Activated B cell treated with CpG ODN at 0.5 μM for 24 hours (primary cell): ENCODE measurements at regions not wholly inside any gene's neighbourhood (a gene's known extent, or its start where the extent isn't known, plus 50 kb on each side); places are given as distances from the start of the nearest gene placed in this dataset.

Experiments
- ATAC-seq: fragments of 200-7000 bp; cut with Tn5 transposase; one replicate; pipeline ENCODE4 v1.10.0; 2021; ENCODE audit warnings: low read depth, mild to moderate bottlenecking, moderate library complexity
- CTCF ChIA-PET: fragments of 350-600 bp; sonication (Branson Sonifier 250); formaldehyde crosslinking; loops from one replicate; lab custom pipeline; 2021; ENCODE audit warnings: antibody characterized with exemption; lab: Charles Lee
- POLR2A ChIA-PET: fragments of 350-600 bp; sonication (Branson Sonifier 250); formaldehyde crosslinking; loops from one replicate; lab custom pipeline; 2021; ENCODE audit warnings: antibody characterized with exemption; lab: Charles Lee
- DNase-seq: peaks from one replicate; pipeline ENCODE4 v3.0.0; 2022
- H3K27ac Mint-ChIP-seq: one replicate; pipeline ENCODE4 v1.8.0; 2020; ENCODE audit warnings: mixed read lengths
- H3K27me3 Mint-ChIP-seq: one replicate; pipeline ENCODE4 v1.8.0; 2021; ENCODE audit warnings: mixed read lengths
- H3K36me3 Mint-ChIP-seq: one replicate; pipeline ENCODE4 v1.8.0; 2021; ENCODE audit warnings: low read depth, mixed read lengths
- H3K4me1 Mint-ChIP-seq: one replicate; pipeline ENCODE4 v1.8.0; 2021; ENCODE audit warnings: mixed read lengths
- H3K4me3 Mint-ChIP-seq: one replicate; pipeline ENCODE4 v1.8.0; 2020; ENCODE audit warnings: mild to moderate bottlenecking, mixed read lengths
- H3K9me3 Mint-ChIP-seq: one replicate; pipeline ENCODE4 v1.8.0; 2020; ENCODE audit warnings: mixed read lengths
- intact Hi-C: fragments of 100-400 bp; cut with micrococcal nuclease; formaldehyde crosslinking; loops from one replicate; pipeline ENCODE4 v1.15.1; 2024
- TF ChIP-seq, protein P1 (sequence below): fragments of 200-600 bp; IDR thresholded peaks from one replicate; pipeline ENCODE4 v1.8.0; 2022; ENCODE audit warnings: antibody characterized with exemption, mild to moderate bottlenecking

DNA sequence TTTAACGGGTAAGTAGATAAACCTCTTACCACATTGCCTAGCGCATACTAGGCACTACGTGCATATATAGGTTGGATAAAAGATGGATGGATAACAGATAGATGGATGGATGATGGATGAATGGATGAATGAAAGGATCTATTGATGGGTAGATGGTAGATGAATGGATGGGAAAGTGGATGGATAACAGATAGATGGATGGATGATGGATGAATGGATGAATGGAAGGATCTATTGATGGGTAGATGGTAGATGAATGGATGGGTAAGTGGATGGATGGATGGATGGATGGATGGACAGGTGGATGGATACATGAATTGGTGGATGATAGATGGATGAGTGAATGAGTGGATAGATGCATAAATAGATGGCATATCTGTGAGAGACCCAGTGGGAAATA, 555.0 kb downstream of the MN1 start:
- Mint-ChIP-seq H3K36me3 (no peaks in the 10 kb centered on the region), H3K4me1 (no peaks in the 10 kb centered on the region), H3K27me3 (peaks cover 2% of the 10 kb centered on the region), H3K27ac (no peak overlapping the region), H3K9me3 (no peaks in the 10 kb centered on the region), H3K4me3 (no peak overlapping the region)
- CTCF ChIA-PET, result no interaction called here
- intact Hi-C loops, result no loop called here
- POLR2A ChIA-PET, result no interaction called here
- TF ChIP-seq, protein P1, sequence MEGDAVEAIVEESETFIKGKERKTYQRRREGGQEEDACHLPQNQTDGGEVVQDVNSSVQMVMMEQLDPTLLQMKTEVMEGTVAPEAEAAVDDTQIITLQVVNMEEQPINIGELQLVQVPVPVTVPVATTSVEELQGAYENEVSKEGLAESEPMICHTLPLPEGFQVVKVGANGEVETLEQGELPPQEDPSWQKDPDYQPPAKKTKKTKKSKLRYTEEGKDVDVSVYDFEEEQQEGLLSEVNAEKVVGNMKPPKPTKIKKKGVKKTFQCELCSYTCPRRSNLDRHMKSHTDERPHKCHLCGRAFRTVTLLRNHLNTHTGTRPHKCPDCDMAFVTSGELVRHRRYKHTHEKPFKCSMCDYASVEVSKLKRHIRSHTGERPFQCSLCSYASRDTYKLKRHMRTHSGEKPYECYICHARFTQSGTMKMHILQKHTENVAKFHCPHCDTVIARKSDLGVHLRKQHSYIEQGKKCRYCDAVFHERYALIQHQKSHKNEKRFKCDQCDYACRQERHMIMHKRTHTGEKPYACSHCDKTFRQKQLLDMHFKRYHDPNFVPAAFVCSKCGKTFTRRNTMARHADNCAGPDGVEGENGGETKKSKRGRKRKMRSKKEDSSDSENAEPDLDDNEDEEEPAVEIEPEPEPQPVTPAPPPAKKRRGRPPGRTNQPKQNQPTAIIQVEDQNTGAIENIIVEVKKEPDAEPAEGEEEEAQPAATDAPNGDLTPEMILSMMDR, result no peak
- ATAC-seq (no peak), DNase-seq (no peak)

DNA sequence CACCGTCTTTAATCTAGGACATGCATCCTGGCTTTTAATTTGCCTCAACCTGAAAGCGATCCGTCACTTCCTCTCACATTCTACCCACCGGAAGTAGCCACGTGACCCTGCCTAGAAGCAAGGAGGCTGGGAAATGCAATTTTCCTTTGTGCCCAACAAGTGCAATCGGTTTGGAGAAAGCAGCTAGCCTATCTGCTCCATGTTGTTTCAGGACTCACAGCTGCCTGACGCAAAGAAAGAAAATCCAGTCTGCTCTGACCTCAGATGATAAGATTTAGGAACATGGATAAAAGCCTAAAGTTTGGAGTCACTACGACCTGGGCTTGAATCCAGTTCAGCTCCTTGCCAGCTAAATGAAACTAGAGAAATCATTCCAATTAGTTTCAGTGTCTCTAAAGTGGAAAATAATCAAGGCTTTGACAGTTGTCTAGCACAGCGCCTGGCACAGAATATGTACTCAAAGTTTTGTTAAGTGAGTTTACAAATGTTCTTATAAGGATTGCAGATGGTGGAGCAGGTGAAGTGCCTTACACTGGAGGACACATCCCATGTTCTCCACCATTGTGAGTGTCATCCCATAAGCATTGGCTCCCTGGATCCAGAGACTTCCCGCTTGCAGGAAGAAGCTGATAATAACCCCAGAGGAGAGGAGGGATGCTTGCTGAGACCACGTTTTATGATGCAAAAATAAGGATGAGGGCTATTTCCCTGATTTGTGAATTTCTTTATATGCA, 553.7 kb downstream of the MN1 start:
- no peaks in the 10 kb centered on the region for H3K9me3 Mint-ChIP-seq
- no peak overlapping the region for H3K4me3 Mint-ChIP-seq
- no peaks in the 10 kb centered on the region for H3K36me3 Mint-ChIP-seq
- ATAC-seq, result no peak
- H3K27me3 Mint-ChIP-seq, result peaks cover 2% of the 10 kb centered on the region
- CTCF ChIA-PET, result no interaction called here
- POLR2A ChIA-PET, result no interaction called here
- H3K27ac Mint-ChIP-seq, result no peak overlapping the region
- no peak for DNase-seq
- H3K4me1 Mint-ChIP-seq, result no peaks in the 10 kb centered on the region
- intact Hi-C loops, result no loop called here
- TF ChIP-seq, protein P1, result no peak

DNA sequence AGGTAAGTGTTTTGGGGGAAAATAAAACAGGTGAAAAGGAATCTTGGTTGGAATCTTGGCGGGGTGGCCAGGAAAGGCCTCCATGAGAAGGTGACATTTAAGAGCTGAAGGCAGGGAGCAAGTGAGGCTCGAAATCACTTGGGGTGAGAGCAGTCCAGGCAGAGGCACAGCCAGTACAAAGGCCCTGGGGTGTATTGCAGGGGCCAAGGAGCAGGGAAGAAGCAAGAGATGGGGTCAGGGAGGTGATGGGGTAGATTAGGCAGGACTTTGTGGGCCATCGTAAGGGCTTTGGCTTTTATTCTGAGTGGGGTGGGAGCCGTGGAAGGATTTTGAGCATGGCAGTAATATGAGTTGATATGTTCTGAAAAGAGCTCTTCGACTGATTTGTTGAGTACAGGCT, 551.1 kb downstream of the MN1 start:
- CTCF ChIA-PET, result no interaction called here

DNA sequence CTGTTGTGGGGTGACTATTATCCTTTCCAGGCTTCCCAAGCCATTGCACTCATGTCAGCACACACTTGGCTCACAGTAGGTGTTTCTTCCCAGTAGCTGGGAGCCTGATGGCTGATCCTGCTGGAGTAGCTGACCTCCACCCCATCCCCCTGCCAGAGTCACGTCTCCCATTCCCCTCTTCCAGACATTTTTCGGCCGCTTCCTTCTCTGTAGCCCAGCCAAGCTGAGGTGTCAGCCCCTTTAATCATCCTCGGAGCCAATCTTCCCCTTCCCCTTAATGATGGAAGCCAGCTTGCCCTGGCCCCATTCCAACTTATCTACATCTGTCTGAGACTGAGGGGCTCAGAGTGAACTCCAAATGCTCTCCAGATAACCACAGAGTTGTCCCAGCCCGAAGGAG, 550.7 kb downstream of the MN1 start:
- no peak overlapping the region for H3K27ac Mint-ChIP-seq
- CTCF ChIA-PET, result no interaction called here
- H3K36me3 Mint-ChIP-seq, result peaks cover 2% of the 10 kb centered on the region
- TF ChIP-seq, protein P1, result no peak
- H3K4me3 Mint-ChIP-seq, result no peak overlapping the region
- no peak for ATAC-seq
- no peaks in the 10 kb centered on the region for H3K4me1 Mint-ChIP-seq
- H3K9me3 Mint-ChIP-seq, result peaks cover 12% of the 10 kb centered on the region
- intact Hi-C loops, result no loop called here
- H3K27me3 Mint-ChIP-seq, result no peaks in the 10 kb centered on the region
- no peak for DNase-seq
- POLR2A ChIA-PET, result no interaction called here

More for the DNA sequence above, 551.1 kb downstream of the MN1 start:
- no peak for DNase-seq
- peaks cover 2% of the 10 kb centered on the region for H3K27me3 Mint-ChIP-seq
- H3K4me1 Mint-ChIP-seq, result no peaks in the 10 kb centered on the region
- peaks cover 7% of the 10 kb centered on the region for H3K9me3 Mint-ChIP-seq
- H3K27ac Mint-ChIP-seq, result no peak overlapping the region
- peaks cover 1% of the 10 kb centered on the region for H3K36me3 Mint-ChIP-seq
- intact Hi-C loops, result no loop called here
- ATAC-seq, result no peak
- H3K4me3 Mint-ChIP-seq, result no peak overlapping the region
- POLR2A ChIA-PET, result interaction anchor here (0.7 kb wide), 1 partner anchor 224 kb away, joined by 5 read pairs; no protein-coding TSS in a partner anchor
- TF ChIP-seq, protein P1, result no peak

DNA sequence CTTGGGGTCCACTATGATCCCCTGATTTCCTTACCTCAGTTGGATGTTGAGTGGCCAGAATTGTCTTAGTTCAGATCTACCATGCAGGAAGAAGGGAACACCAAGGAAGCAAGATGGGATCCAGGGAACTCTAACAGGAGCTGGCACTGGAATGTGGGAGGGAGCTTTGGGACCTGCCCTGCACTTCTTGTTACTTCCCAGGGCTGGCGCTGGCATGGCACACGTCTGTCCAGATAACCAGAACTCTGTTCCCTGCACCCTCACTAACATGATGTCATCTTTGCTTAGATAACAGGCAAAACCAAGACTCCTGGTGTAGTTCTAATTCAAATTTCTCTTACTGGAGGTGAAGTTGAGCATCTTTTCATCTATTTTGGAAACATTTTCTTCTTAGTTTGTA, 550.0 kb downstream of the MN1 start:
- Mint-ChIP-seq H3K4me3 (no peak overlapping the region), H3K4me1 (no peaks in the 10 kb centered on the region), H3K27me3 (no peaks in the 10 kb centered on the region), H3K9me3 (peaks cover 13% of the 10 kb centered on the region), H3K27ac (no peak overlapping the region), H3K36me3 (peaks cover 2% of the 10 kb centered on the region)
- intact Hi-C loops, result no loop called here
- ChIA-PET POLR2A (no interaction called here), CTCF (no interaction called here)
- no peak for ATAC-seq
- no peak for DNase-seq
- TF ChIP-seq, protein P1, result no peak
